NCI-H1436 (cell line): ENCODE measurements at regions not wholly inside any gene's neighbourhood (a gene's known extent, or its start where the extent isn't known, plus 50 kb on each side); places are given as distances from the start of the nearest gene placed in this dataset.

Experiments
- DNase-seq: peaks from one replicate; lab custom pipeline; 2025; lab: John Stamatoyannopoulos, UW

- DNase-seq = no peak
These were observed 304.5 kb downstream of the KCNRG start for GRCh38 chr13:50319635-50320255.

DNA sequence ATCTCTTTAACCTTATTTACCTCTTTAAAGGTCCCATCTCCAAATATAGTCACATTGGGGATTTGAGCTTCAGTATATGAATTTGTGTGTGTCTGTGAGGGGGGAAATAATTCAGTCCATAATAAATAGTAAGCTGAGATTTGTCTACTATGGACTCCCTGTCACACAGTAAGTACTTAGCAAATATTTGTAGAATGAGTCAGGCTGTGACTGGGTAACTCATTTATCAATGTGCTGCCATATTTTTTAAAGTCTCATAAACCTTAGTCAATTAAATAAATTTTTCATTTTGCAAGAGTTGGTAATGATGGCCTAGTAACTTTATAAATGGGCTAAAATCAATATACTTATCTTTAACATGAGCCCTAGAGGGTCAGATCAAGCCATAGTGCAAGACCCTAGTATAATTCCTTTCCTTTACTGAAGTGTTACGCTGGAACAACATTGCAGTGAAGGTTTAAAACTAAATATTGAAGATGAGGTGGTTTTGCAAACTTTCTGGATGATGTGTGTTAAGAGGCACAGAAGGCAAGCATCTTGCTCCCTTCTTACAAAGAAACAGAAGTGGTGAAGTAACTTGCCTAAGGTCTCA is 305.1 kb downstream of the KCNRG start:
- no peak for DNase-seq

GRCh38 chr13:50322006-50322405 is 306.8 kb downstream of the KCNRG start:
- no peak for DNase-seq

- no peak for DNase-seq
These were observed 308.3 kb downstream of the KCNRG start for GRCh38 chr13:50323440-50324065.

DNA sequence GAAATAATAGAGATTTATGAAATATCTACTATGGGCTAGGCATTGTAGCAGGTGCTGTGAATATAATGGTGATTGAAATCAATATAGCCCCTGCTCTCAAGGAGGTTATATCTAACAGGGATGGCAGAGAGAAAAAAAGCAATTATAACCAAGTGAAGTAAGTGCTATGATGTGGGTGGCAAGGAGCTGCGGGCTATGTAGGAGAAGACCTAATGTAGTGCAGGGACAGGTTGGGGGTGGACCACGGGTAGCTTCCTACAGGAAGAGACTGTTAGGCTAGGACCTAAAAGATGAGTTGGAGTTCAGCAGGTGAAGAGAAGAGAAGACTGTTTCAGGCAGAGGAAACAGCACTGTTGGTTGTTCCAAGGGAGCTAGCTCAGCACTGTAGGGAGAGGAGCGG is 311.0 kb downstream of the KCNRG start:
- no peak for DNase-seq

GRCh38 chr13:50326811-50327210 is 311.6 kb downstream of the KCNRG start:
- no peak for DNase-seq

GRCh38 chr13:50334115-50334778 is 319.0 kb downstream of the KCNRG start:
- DNase-seq = no peak

DNA sequence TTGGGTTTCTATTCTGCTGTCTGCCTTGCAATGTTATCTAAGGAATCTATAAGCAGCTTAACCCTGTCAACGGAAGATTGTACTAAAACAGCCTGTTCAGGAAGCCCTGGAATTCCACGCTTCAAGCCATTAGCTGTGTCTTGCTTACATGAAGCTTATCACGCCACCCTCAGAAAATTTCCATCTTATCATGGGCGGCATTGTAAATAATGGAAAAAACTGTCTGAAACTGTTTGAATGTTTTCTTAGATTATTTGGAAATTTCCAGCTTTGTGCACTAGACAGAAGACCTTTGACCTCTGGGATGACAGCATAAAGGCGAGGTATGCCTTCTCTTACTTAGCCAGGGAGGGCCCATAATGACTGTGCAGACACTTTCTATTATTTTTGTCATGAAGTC is 319.7 kb downstream of the KCNRG start:
- no peak for DNase-seq

- DNase-seq = no peak
These were observed 324.0 kb downstream of the KCNRG start for GRCh38 chr13:50339271-50339670.

GRCh38 chr13:50340146-50340545 is 324.9 kb downstream of the KCNRG start:
- DNase-seq = no peak

- DNase-seq = no peak
These were observed 325.5 kb downstream of the KCNRG start for GRCh38 chr13:50340551-50341287.

GRCh38 chr13:50341526-50341925 is 326.3 kb downstream of the KCNRG start:
- DNase-seq = no peak

GRCh38 chr13:50344717-50345116 is 329.5 kb downstream of the KCNRG start:
- DNase-seq = no peak

DNA sequence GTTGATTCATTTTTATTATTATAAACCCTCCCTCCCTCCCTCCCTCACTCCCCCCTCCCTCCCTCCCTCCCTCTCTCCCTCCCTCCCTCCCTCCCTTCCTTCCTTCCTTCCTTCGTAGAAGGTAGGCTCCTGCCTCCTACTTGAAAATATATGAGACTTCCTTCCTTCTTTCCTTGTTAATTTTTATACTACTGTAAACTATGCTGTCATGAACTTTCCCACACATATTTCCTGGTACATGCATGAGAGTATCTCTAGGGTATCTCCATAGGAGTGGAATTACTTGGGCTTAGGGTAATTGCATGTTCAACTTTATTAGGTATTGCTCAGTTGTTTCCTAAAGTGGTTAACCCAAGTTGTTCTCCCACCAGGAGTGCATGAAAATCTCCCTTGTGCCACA is 330.6 kb downstream of the KCNRG start:
- DNase-seq = no peak

- DNase-seq = no peak
These were observed 333.1 kb downstream of the KCNRG start for GRCh38 chr13:50348371-50348770.

- DNase-seq = no peak
These were observed 337.7 kb downstream of the KCNRG start for GRCh38 chr13:50352720-50353480.

GRCh38 chr13:50353651-50354415 is 338.6 kb downstream of the KCNRG start:
- no peak for DNase-seq

DNA sequence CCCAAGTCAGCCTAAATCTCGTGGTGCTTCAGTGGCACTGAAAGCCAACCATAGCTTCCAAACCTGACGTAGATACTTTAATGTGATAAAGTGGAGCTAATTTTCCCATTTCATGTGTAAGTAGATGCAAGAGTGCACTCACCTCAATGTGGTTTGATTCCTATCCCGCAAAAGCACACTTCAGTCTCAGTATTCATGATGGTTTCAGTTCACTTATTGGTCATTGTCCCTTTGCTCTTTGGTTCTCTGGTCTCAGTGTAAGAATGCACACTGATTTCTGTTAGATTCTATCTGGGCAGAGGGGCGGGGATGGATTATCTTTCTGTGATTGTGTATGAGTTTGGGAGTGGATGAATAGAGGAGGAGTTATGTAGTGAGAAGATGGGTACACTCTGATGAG is 340.6 kb downstream of the KCNRG start:
- DNase-seq = no peak

- DNase-seq = no peak
These were observed 341.9 kb downstream of the KCNRG start for GRCh38 chr13:50357136-50357535.

DNA sequence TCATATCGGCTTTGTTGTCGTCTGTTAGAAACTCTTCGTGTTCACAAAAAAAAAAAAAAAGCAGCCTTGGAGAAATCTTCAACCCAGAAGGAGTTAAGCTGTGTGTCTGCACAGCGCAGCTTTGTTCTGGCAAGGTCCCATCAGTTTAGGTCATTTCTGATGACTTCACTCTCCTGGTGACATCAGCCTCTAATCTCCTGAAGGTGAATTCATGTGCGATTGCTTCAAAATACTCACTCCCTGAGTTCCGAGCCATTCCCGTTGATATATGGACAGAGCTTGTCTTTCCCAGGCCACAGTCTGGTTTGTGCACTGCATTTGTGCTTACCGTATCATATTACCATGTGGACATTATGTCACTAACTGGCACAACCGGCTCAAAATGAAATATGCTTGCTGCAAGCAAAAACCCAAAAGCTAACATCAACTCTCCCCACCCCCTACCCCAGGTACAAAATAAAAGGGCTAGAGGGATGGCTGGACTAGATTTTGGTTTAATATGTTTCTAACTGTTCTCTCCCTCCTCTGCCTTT is 342.4 kb downstream of the KCNRG start:
- DNase-seq = no peak
